ENCODE measurements at regions not wholly inside any gene's neighbourhood (a gene's known extent, or its start where the extent isn't known, plus 50 kb on each side); places are given as distances from the start of the nearest gene placed in this dataset.

- Histone ChIP-seq H4K91ac (ENCODE audit: low read depth, low read length, poor library complexity) (no peak overlapping the region), H3K9me3 (replicated peaks in 1 of 2; ENCODE audit: control insufficient read depth in 2 of 2, insufficient read depth in 1 of 2, low read depth in 1 of 2, low read length in 2 of 2) (no peaks in the 10 kb centered on the region), H2BK15ac (ENCODE audit: low read length) (no peak overlapping the region), H3K18ac (ENCODE audit: low read length) (no peak overlapping the region), H4K8ac (ENCODE audit: low read depth, low read length) (no peak overlapping the region), H2AFZ (ENCODE audit: low read length) (peak overlapping the region; percentile 16), H3K14ac (ENCODE audit: low read length) (no peak overlapping the region), H3K4ac (ENCODE audit: low read length) (no peak overlapping the region), H3K4me1 (ENCODE audit: control insufficient read depth in 2 of 2, insufficient read depth in 1 of 2, low read depth in 1 of 2, low read length in 2 of 2) (no peaks in the 10 kb centered on the region), H2BK120ac (ENCODE audit: low read depth, low read length) (no peak overlapping the region), H3K36me3 (replicated peaks in 1 of 2; ENCODE audit: control insufficient read depth in 2 of 2, insufficient read depth in 2 of 2, low read length in 2 of 2) (no peaks in the 10 kb centered on the region), H3K4me3 (ENCODE audit: low read length in 2 of 2) (no peak overlapping the region), H2BK12ac (ENCODE audit: low read length) (no peak overlapping the region), H3K27ac (replicated peaks; ENCODE audit: low read length) (no peak overlapping the region), H3K79me1 (ENCODE audit: low read depth, low read length) (no peaks in the 10 kb centered on the region), H2AK5ac (ENCODE audit: low read depth, low read length) (no peak overlapping the region), H2BK5ac (ENCODE audit: low read length) (no peak overlapping the region), H3K4me2 (ENCODE audit: insufficient read depth, low read length, poor library complexity, severe bottlenecking) (no peak overlapping the region), H3K9ac (ENCODE audit: low read depth, low read length, poor library complexity) (no peak overlapping the region), H3K27me3 (ENCODE audit: control insufficient read depth in 3 of 3, insufficient read depth in 3 of 3, low read depth in 1 of 3, low read length in 3 of 3) (no peaks in the 10 kb centered on the region), H3K23ac (ENCODE audit: low read depth, low read length, poor library complexity) (no peak overlapping the region)
- no peak for DNase-seq (ENCODE audit: low spot score)
- WGBS, 2 donors (ENCODE audit: extremely low coverage in 2 of 2, insufficient read length in 2 of 2, insufficient replicate concordance in 1 of 2) = no CpG with 5 or more reads among the region's 2 CpGs
Observed at GRCh38 chr2:53067056-53067455, 700.5 kb upstream of the CHAC2 start.

- Histone ChIP-seq H2BK120ac (ENCODE audit: low read depth, low read length) (no peak overlapping the region), H3K4me3 (ENCODE audit: low read length in 2 of 2) (no peak overlapping the region), H2AK5ac (ENCODE audit: low read depth, low read length) (no peak overlapping the region), H2BK15ac (ENCODE audit: low read length) (no peak overlapping the region), H2AFZ (ENCODE audit: low read length) (no peak overlapping the region), H3K14ac (ENCODE audit: low read length) (no peak overlapping the region), H3K23ac (ENCODE audit: low read depth, low read length, poor library complexity) (no peak overlapping the region), H3K4me2 (ENCODE audit: insufficient read depth, low read length, poor library complexity, severe bottlenecking) (no peak overlapping the region), H3K4ac (ENCODE audit: low read length) (no peak overlapping the region), H3K18ac (ENCODE audit: low read length) (no peak overlapping the region), H4K91ac (ENCODE audit: low read depth, low read length, poor library complexity) (no peak overlapping the region), H3K36me3 (replicated peaks in 1 of 2; ENCODE audit: control insufficient read depth in 2 of 2, insufficient read depth in 2 of 2, low read length in 2 of 2) (no peaks in the 10 kb centered on the region), H2BK5ac (ENCODE audit: low read length) (no peak overlapping the region), H4K8ac (ENCODE audit: low read depth, low read length) (no peak overlapping the region), H3K79me1 (ENCODE audit: low read depth, low read length) (no peaks in the 10 kb centered on the region), H3K27ac (replicated peaks; ENCODE audit: low read length) (no peak overlapping the region), H3K9ac (ENCODE audit: low read depth, low read length, poor library complexity) (no peak overlapping the region), H3K27me3 (ENCODE audit: control insufficient read depth in 3 of 3, insufficient read depth in 3 of 3, low read depth in 1 of 3, low read length in 3 of 3) (no peaks in the 10 kb centered on the region), H2BK12ac (ENCODE audit: low read length) (no peak overlapping the region), H3K9me3 (replicated peaks in 1 of 2; ENCODE audit: control insufficient read depth in 2 of 2, insufficient read depth in 1 of 2, low read depth in 1 of 2, low read length in 2 of 2) (no peaks in the 10 kb centered on the region), H3K4me1 (ENCODE audit: control insufficient read depth in 2 of 2, insufficient read depth in 1 of 2, low read depth in 1 of 2, low read length in 2 of 2) (no peaks in the 10 kb centered on the region)
- WGBS, 2 donors (ENCODE audit: extremely low coverage in 2 of 2, insufficient read length in 2 of 2, insufficient replicate concordance in 1 of 2) = no CpG with 5 or more reads among the region's 1 CpG
- DNase-seq (ENCODE audit: low spot score) = no peak
Observed at GRCh38 chr2:53064154-53064553, 703.5 kb upstream of the CHAC2 start.

- Histone ChIP-seq H3K27me3 (ENCODE audit: control insufficient read depth in 3 of 3, insufficient read depth in 3 of 3, low read depth in 1 of 3, low read length in 3 of 3) (no peaks in the 10 kb centered on the region), H3K9me3 (replicated peaks in 1 of 2; ENCODE audit: control insufficient read depth in 2 of 2, insufficient read depth in 1 of 2, low read depth in 1 of 2, low read length in 2 of 2) (no peaks in the 10 kb centered on the region), H2BK120ac (ENCODE audit: low read depth, low read length) (no peak overlapping the region), H3K14ac (ENCODE audit: low read length) (no peak overlapping the region), H2AFZ (ENCODE audit: low read length) (no peak overlapping the region), H3K36me3 (replicated peaks in 1 of 2; ENCODE audit: control insufficient read depth in 2 of 2, insufficient read depth in 2 of 2, low read length in 2 of 2) (no peaks in the 10 kb centered on the region), H2AK5ac (ENCODE audit: low read depth, low read length) (no peak overlapping the region), H3K4me3 (ENCODE audit: low read length in 2 of 2) (no peak overlapping the region), H2BK15ac (ENCODE audit: low read length) (no peak overlapping the region), H2BK12ac (ENCODE audit: low read length) (no peak overlapping the region), H2BK5ac (ENCODE audit: low read length) (no peak overlapping the region), H3K4ac (ENCODE audit: low read length) (no peak overlapping the region), H3K27ac (replicated peaks; ENCODE audit: low read length) (no peak overlapping the region), H3K4me1 (ENCODE audit: control insufficient read depth in 2 of 2, insufficient read depth in 1 of 2, low read depth in 1 of 2, low read length in 2 of 2) (no peaks in the 10 kb centered on the region), H4K8ac (ENCODE audit: low read depth, low read length) (no peak overlapping the region), H3K79me1 (ENCODE audit: low read depth, low read length) (no peaks in the 10 kb centered on the region), H4K91ac (ENCODE audit: low read depth, low read length, poor library complexity) (no peak overlapping the region), H3K18ac (ENCODE audit: low read length) (no peak overlapping the region), H3K9ac (ENCODE audit: low read depth, low read length, poor library complexity) (no peak overlapping the region), H3K23ac (ENCODE audit: low read depth, low read length, poor library complexity) (no peak overlapping the region), H3K4me2 (ENCODE audit: insufficient read depth, low read length, poor library complexity, severe bottlenecking) (no peak overlapping the region)
- no peak for DNase-seq (ENCODE audit: low spot score)
- WGBS, 2 donors (ENCODE audit: extremely low coverage in 2 of 2, insufficient read length in 2 of 2, insufficient replicate concordance in 1 of 2) = no CpG with 5 or more reads among the region's 3 CpGs
Observed at GRCh38 chr2:53058526-53058925, 709.1 kb upstream of the CHAC2 start.

GRCh38 chr2:53053937-53054336 lies 713.7 kb upstream of the CHAC2 start:
- Histone ChIP-seq H3K36me3 (replicated peaks in 1 of 2; ENCODE audit: control insufficient read depth in 2 of 2, insufficient read depth in 2 of 2, low read length in 2 of 2) (no peaks in the 10 kb centered on the region), H2BK12ac (ENCODE audit: low read length) (no peak overlapping the region), H3K79me1 (ENCODE audit: low read depth, low read length) (no peaks in the 10 kb centered on the region), H3K27me3 (ENCODE audit: control insufficient read depth in 3 of 3, insufficient read depth in 3 of 3, low read depth in 1 of 3, low read length in 3 of 3) (no peaks in the 10 kb centered on the region), H3K4me2 (ENCODE audit: insufficient read depth, low read length, poor library complexity, severe bottlenecking) (no peak overlapping the region), H4K8ac (ENCODE audit: low read depth, low read length) (no peak overlapping the region), H3K4ac (ENCODE audit: low read length) (no peak overlapping the region), H3K9me3 (replicated peaks in 1 of 2; ENCODE audit: control insufficient read depth in 2 of 2, insufficient read depth in 1 of 2, low read depth in 1 of 2, low read length in 2 of 2) (no peaks in the 10 kb centered on the region), H2BK5ac (ENCODE audit: low read length) (no peak overlapping the region), H3K14ac (ENCODE audit: low read length) (no peak overlapping the region), H3K18ac (ENCODE audit: low read length) (no peak overlapping the region), H3K27ac (replicated peaks; ENCODE audit: low read length) (no peak overlapping the region), H3K4me1 (ENCODE audit: control insufficient read depth in 2 of 2, insufficient read depth in 1 of 2, low read depth in 1 of 2, low read length in 2 of 2) (no peaks in the 10 kb centered on the region), H2BK120ac (ENCODE audit: low read depth, low read length) (no peak overlapping the region), H2BK15ac (ENCODE audit: low read length) (no peak overlapping the region), H2AK5ac (ENCODE audit: low read depth, low read length) (no peak overlapping the region), H2AFZ (ENCODE audit: low read length) (no peak overlapping the region), H3K4me3 (ENCODE audit: low read length in 2 of 2) (no peak overlapping the region), H3K9ac (ENCODE audit: low read depth, low read length, poor library complexity) (no peak overlapping the region), H4K91ac (ENCODE audit: low read depth, low read length, poor library complexity) (no peak overlapping the region), H3K23ac (ENCODE audit: low read depth, low read length, poor library complexity) (no peak overlapping the region)
- no peak for DNase-seq (ENCODE audit: low spot score)

Measured in neuronal stem cell (in vitro differentiated cells).